ENCODE measurements at regions not wholly inside any gene's neighbourhood (a gene's known extent, or its start where the extent isn't known, plus 50 kb on each side); places are given as distances from the start of the nearest gene placed in this dataset.

DNA sequence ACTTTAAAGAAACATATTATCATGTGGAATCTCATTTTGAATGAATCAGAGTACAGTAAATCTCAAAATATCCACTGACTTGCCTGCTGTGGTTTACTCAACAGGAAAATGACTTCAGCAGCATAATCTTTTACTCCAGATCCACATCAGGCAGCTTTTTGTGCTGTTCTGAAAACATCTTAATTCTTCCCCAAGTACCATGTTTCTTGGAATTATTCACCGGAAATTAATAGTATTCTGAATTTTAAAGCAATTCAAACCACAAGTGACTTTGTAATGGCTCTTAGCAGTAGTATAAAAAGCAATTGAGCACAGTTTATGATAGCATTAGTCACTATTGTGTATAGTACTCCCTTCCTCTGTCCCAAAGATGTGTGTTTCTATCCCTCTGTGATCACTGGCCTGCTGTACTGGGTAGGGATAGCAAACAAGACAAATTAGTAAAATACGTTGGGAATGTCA lies 64.2 kb upstream of the ERRFI1 start:
- dilution Hi-C loops (cut with HindIII; ENCODE audit: low sequenced_read_pairs, unreplicated experiment) (no loop called here), in situ Hi-C loops (cut with MboI; ENCODE audit: low sequenced_read_pairs) (no loop called here), intact Hi-C loops (cut with micrococcal nuclease) (loop anchor here (5.0 kb wide), 1 partner anchor 43 kb away; no protein-coding TSS in a partner anchor)
- Histone ChIP-seq H3K4me3 (ENCODE audit: insufficient read depth, low read depth, low read length) (no peak overlapping the region), H3K27ac (ENCODE audit: insufficient read depth, low read length) (peak overlapping the region; percentile 84), H4K5ac (ENCODE audit: low read depth, low read length) (peak overlapping the region; percentile 78), H3K23ac (ENCODE audit: low read depth, low read length) (peak overlapping the region; percentile 18; the same call in 1 of the 2 replicates), H3K56ac (ENCODE audit: extremely low read depth, insufficient read depth, low read length) (peak overlapping the region; percentile 29; the same call in 1 of the 2 replicates), H3K27me3 (ENCODE audit: control insufficient read depth, insufficient read depth, low read length) (no peaks in the 10 kb centered on the region), H3K9me1 (ENCODE audit: insufficient read depth, low read length) (peaks cover 33% of the 10 kb centered on the region), H3K4me2 (ENCODE audit: low read depth, low read length) (no peak overlapping the region), H2AFZ (replicated peaks; ENCODE audit: low read length, poor library complexity) (no peak overlapping the region), H2BK20ac (ENCODE audit: low read depth, low read length) (peak overlapping the region; percentile 27; the same call in 1 of the 2 replicates), H4K20me1 (ENCODE audit: insufficient read depth, low read length) (no peaks in the 10 kb centered on the region), H4K8ac (ENCODE audit: low read depth in 2 of 2, low read length in 2 of 2) (peak overlapping the region; percentile 81 to 93; a peak in 3 of 4 replicates), H2BK120ac (ENCODE audit: low read depth, low read length) (peak overlapping the region; percentile 83), H3K14ac (replicated peaks; ENCODE audit: low read depth, low read length) (peak overlapping the region; percentile 50; the same call in 1 of the 2 replicates), H2BK5ac (ENCODE audit: low read depth, low read length, poor library complexity, severe bottlenecking) (peak overlapping the region; percentile 99), H3K4ac (ENCODE audit: low read depth, low read length) (peak overlapping the region; percentile 71), H2BK15ac (ENCODE audit: low read depth, low read length) (no peak overlapping the region), H2AK9ac (replicated peaks; ENCODE audit: low read depth, low read length, poor library complexity) (no peak overlapping the region), H3K18ac (ENCODE audit: low read depth, low read length) (peak overlapping the region; percentile 59), H3K9me3 (ENCODE audit: control insufficient read depth, insufficient read depth, low read length) (no peaks in the 10 kb centered on the region), H3K79me1 (ENCODE audit: low read depth in 1 of 2, low read length in 2 of 2) (peaks cover 6 to 12% of the 10 kb centered on the region in 2 experiments; a peak in 2 of 4 replicates), H3K36me3 (ENCODE audit: control insufficient read depth, insufficient read depth, low read length) (no peaks in the 10 kb centered on the region), H2AK5ac (ENCODE audit: low read depth, low read length) (peak overlapping the region; percentile 78), H3K4me1 (ENCODE audit: control insufficient read depth, insufficient read depth, low read length) (peaks cover 28% of the 10 kb centered on the region), H3K9ac (ENCODE audit: low read depth, low read length) (peak overlapping the region; percentile 17; the same call in 1 of the 2 replicates), H4K91ac (ENCODE audit: insufficient read depth, low read depth, low read length) (peak overlapping the region; percentile 50; the same call in 1 of the 2 replicates)
- ATAC-seq (ENCODE audit: low read depth) (peak; percentile 80), DNase-seq (peak; percentile 98)
- BruUV-seq (replicated peaks) = no TSS peak
- TF ChIP-seq ELK1 (IDR thresholded peaks at IDR 0.05; ENCODE audit: borderline replicate concordance, low read depth, low read length) (no peak), RAD21 (IDR thresholded peaks at IDR 0.05; ENCODE audit: low read length) (peak; percentile 21; the same call in 1 of the 2 replicates), SMC3 (IDR thresholded peaks at IDR 0.05; ENCODE audit: low read depth, low read length) (0 out of 2 replicates have a peak, but pooled peaks have one; percentile 3), MXI1 (IDR thresholded peaks at IDR 0.05; ENCODE audit: borderline replicate concordance, low read depth, low read length) (no peak), MAFK (IDR thresholded peaks at IDR 0.05; ENCODE audit: low read depth, low read length) (peak; percentile 42; the same call in 1 of the 2 replicates), FOS (IDR thresholded peaks at IDR 0.05; ENCODE audit: low read depth, low read length) (peak; percentile 61), RFX5 (IDR thresholded peaks at IDR 0.05; ENCODE audit: low read depth, low read length) (no peak), BHLHE40 (IDR thresholded peaks at IDR 0.05; ENCODE audit: low read depth, low read length) (0 out of 2 replicates have a peak, but pooled peaks have one; percentile 2), CTCF (conservative IDR thresholded peaks at IDR 0.05; ENCODE audit: low read depth, low read length) (no peak), CHD1 (IDR thresholded peaks at IDR 0.05; ENCODE audit: low read depth, low read length) (peak; percentile 31; the same call in 1 of the 2 replicates)
- 0% methylated on average over 1 of the region's 2 CpGs; no CpG with 5 or more reads in 1 of the 2 experiments for WGBS, 2 experiments (ENCODE audit: extremely low coverage in 2 of 2, insufficient read length in 1 of 2)
- POLR2A ChIA-PET (ENCODE audit: unreplicated experiment) = no interaction called here
- CTCF ChIA-PET = interaction anchor here (0.9 to 1.2 kb wide), 2 partner anchors 32 to 224 kb away, joined by 3 read pairs; no protein-coding TSS in a partner anchor
